Epithelial cell of proximal tubule (primary cell): ENCODE measurements at regions not wholly inside any gene's neighbourhood (a gene's known extent, or its start where the extent isn't known, plus 50 kb on each side); places are given as distances from the start of the nearest gene placed in this dataset.

Experiments used
- DNase-seq: peaks from one replicate; pipeline ENCODE4 v3.0.0-alpha.2; 2011; ENCODE audit warnings: low read depth
- H3K4me3 ChIP-seq: 2 replicates; pipeline ENCODE4 v1.5.1; 2011; ENCODE audit warnings: low read depth, mild to moderate bottlenecking, low read length
- CTCF ChIP-seq: conservative IDR thresholded peaks from 2 replicates; pipeline ENCODE4 v1.5.1; 2012; ENCODE audit warnings: low read depth, mild to moderate bottlenecking, low read length

- DNase-seq: no peak
Observed at GRCh38 chr6:160930547-160931377, 60.8 kb upstream of the MAP3K4 start.

GRCh38 chr6:160931378-160932310, 59.9 kb upstream of the MAP3K4 start:
- TF ChIP-seq CTCF: peak; percentile 11
- peak overlapping the region; percentile 66 for H3K4me3 ChIP-seq

More at GRCh38 chr6:160930547-160931377, 60.8 kb upstream of the MAP3K4 start:
- H3K4me3 ChIP-seq: peak overlapping the region; percentile 66
- peak; percentile 73 for TF ChIP-seq CTCF

GRCh38 chr6:160933256-160933655, 58.3 kb upstream of the MAP3K4 start:
- H3K4me3 ChIP-seq: no peak overlapping the region
- TF ChIP-seq CTCF: no peak
- DNase-seq: no peak

More at GRCh38 chr6:160931378-160932310, 59.9 kb upstream of the MAP3K4 start:
- no peak for DNase-seq

GRCh38 chr6:160934157-160934556, 57.4 kb upstream of the MAP3K4 start:
- DNase-seq: no peak
- TF ChIP-seq CTCF: no peak
- no peak overlapping the region for H3K4me3 ChIP-seq

- no peak overlapping the region for H3K4me3 ChIP-seq
- TF ChIP-seq CTCF: no peak
- no peak for DNase-seq
Observed at GRCh38 chr6:160940197-160940596, 51.4 kb upstream of the MAP3K4 start.
